DOHH2 (cell line): ENCODE measurements at regions not wholly inside any gene's neighbourhood (a gene's known extent, or its start where the extent isn't known, plus 50 kb on each side); places are given as distances from the start of the nearest gene placed in this dataset.

Source experiments
- EZH2phosphoT487 ChIP-seq: fragments of 200-600 bp; sonication (generic); IDR thresholded peaks from 2 replicates; pipeline ENCODE4 v1.6.1; 2017; ENCODE audit warnings: borderline replicate concordance, mild to moderate bottlenecking, antibody characterized with exemption, low read length, moderate library complexity, mixed read lengths
- TF ChIP-seq, protein P1 (sequence below): fragments of 200-600 bp; sonication (generic); IDR thresholded peaks from one replicate; pipeline ENCODE4 v1.5.1; 2014; ENCODE audit warnings: antibody characterized with exemption, mild to moderate bottlenecking, low read depth, low read length; ENCODE audit not compliant: poor library complexity, severe bottlenecking

DNA sequence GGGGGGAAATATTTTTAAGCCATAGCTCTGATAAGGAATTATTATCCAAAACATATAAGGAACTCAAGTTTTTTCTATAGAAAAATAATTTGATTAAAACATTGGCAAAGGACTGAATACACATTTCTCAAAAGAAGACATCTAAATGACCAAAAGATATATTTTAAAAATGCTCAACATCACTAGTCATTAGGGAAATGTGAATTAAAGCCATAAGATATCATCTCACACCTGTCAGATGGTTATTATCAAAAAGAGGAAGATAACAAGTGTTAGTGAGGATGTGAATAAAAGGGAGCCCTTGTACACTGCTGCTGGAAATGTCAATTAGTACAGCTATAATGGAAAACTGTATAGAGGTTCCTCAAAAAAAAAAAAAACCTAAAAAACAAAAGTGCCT lies 425.0 kb downstream of the DYNC2H1 start:
- TF ChIP-seq, protein P1, sequence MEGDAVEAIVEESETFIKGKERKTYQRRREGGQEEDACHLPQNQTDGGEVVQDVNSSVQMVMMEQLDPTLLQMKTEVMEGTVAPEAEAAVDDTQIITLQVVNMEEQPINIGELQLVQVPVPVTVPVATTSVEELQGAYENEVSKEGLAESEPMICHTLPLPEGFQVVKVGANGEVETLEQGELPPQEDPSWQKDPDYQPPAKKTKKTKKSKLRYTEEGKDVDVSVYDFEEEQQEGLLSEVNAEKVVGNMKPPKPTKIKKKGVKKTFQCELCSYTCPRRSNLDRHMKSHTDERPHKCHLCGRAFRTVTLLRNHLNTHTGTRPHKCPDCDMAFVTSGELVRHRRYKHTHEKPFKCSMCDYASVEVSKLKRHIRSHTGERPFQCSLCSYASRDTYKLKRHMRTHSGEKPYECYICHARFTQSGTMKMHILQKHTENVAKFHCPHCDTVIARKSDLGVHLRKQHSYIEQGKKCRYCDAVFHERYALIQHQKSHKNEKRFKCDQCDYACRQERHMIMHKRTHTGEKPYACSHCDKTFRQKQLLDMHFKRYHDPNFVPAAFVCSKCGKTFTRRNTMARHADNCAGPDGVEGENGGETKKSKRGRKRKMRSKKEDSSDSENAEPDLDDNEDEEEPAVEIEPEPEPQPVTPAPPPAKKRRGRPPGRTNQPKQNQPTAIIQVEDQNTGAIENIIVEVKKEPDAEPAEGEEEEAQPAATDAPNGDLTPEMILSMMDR, result no peak
- no peak for TF ChIP-seq EZH2phosphoT487
